Astrocyte (in vitro differentiated cells and primary cell): ENCODE measurements at regions not wholly inside any gene's neighbourhood (a gene's known extent, or its start where the extent isn't known, plus 50 kb on each side); places are given as distances from the start of the nearest gene placed in this dataset.

Source experiments
- CTCF ChIP-seq: IDR thresholded peaks from 2 replicates; pipeline ENCODE4 v1.5.1; 2011; ENCODE audit warnings: low read depth, mild to moderate bottlenecking, inconsistent platforms, low read length, moderate library complexity; ENCODE audit not compliant: insufficient read depth
- EZH2 ChIP-seq: IDR thresholded peaks from 2 replicates; pipeline ENCODE4 v1.6.1; 2012; ENCODE audit warnings: mild to moderate bottlenecking, low read length, inconsistent platforms; ENCODE audit not compliant: insufficient read depth

GRCh38 chr5:27276119-27276518 is 237.7 kb upstream of the CDH9 start:
- no peak for TF ChIP-seq CTCF
- no peak for TF ChIP-seq EZH2
